Lower leg skin (tissue), 3 donors: ENCODE measurements at regions not wholly inside any gene's neighbourhood (a gene's known extent, or its start where the extent isn't known, plus 50 kb on each side); places are given as distances from the start of the nearest gene placed in this dataset.

ENCODE experiments used
- POLR2A ChIP-seq, 2 donors: fragments of 450-650 bp; IDR thresholded peaks; one replicate each; pipeline ENCODE4 v1.6.1; 2016 to 2017; ENCODE audit warnings: antibody characterized with exemption in 2 of 2, mild to moderate bottlenecking in 1 of 2, moderate library complexity in 1 of 2
- TF ChIP-seq, protein P1 (sequence below), 3 donors: fragments of 450-650 bp; IDR thresholded peaks; one replicate each; pipeline ENCODE4 v1.5.1; 2016; ENCODE audit warnings: antibody characterized with exemption in 3 of 3, mild to moderate bottlenecking in 3 of 3, moderate library complexity in 2 of 3

DNA sequence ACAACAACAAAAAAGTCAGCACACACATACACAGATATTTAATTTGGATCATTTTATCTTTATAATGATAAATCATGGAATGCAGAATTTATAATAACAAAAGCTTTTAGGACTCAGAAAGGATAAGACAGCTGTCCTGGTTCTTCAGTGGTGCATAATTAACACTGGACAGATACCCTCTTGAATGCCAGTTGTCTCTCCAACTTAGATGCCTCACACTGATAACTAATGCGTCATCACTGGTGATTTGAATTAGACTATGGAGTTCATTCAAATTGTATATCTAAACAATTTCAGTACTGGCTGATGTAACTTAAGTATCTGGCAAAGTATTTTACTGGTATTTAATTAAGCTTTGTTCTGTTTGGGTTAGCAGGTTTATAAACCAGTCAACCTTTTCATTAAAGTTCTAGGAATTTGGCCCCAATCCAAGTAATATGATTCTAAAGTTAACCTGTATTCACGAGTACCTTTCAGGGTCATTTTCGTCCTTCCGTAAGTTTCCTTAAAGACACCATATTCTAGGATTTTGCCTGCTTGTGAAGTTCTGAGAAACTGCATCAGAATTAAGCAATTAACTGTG is 1199.5 kb upstream of the TMPRSS15 start:
- TF ChIP-seq, protein P1, sequence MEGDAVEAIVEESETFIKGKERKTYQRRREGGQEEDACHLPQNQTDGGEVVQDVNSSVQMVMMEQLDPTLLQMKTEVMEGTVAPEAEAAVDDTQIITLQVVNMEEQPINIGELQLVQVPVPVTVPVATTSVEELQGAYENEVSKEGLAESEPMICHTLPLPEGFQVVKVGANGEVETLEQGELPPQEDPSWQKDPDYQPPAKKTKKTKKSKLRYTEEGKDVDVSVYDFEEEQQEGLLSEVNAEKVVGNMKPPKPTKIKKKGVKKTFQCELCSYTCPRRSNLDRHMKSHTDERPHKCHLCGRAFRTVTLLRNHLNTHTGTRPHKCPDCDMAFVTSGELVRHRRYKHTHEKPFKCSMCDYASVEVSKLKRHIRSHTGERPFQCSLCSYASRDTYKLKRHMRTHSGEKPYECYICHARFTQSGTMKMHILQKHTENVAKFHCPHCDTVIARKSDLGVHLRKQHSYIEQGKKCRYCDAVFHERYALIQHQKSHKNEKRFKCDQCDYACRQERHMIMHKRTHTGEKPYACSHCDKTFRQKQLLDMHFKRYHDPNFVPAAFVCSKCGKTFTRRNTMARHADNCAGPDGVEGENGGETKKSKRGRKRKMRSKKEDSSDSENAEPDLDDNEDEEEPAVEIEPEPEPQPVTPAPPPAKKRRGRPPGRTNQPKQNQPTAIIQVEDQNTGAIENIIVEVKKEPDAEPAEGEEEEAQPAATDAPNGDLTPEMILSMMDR (IDR thresholded peaks at IDR 0.05) = no peak
- no peak for TF ChIP-seq POLR2A (IDR thresholded peaks at IDR 0.05)
